Activated T-cell treated with anti-CD3 and anti-CD28 coated beads for 24 hours (primary cell): ENCODE measurements at regions not wholly inside any gene's neighbourhood (a gene's known extent, or its start where the extent isn't known, plus 50 kb on each side); places are given as distances from the start of the nearest gene placed in this dataset.
"Not testable (repeated sequence)": the region's sequence is repeated elsewhere in the genome, so short reads cannot be mapped to it uniquely, and the experiment has no call there.

ENCODE experiments used
- DNase-seq: peaks from one replicate; pipeline ENCODE4 v3.0.0-alpha.2; 2020; ENCODE audit warnings: low read depth

DNA sequence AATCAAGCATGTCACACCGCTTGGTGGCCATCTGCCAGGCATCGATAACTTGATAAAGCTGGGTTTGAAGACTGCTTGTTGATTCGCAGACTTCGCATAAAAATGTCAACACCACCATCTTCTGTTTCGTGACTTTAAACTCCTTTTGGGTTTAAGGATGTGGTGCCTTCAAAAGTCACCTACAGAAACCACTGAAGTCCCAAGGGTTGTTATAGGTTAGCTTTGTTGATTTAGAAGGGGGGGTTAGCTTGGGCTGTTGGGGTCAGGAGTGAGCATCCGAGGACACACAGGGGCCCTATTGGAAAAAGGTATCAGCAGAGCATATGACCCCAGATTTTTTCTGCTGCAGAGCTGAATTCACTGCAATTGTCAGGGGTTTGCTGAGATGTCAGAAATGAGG is 76.7 kb upstream of the SSTR4 start:
- no peak for DNase-seq

DNA sequence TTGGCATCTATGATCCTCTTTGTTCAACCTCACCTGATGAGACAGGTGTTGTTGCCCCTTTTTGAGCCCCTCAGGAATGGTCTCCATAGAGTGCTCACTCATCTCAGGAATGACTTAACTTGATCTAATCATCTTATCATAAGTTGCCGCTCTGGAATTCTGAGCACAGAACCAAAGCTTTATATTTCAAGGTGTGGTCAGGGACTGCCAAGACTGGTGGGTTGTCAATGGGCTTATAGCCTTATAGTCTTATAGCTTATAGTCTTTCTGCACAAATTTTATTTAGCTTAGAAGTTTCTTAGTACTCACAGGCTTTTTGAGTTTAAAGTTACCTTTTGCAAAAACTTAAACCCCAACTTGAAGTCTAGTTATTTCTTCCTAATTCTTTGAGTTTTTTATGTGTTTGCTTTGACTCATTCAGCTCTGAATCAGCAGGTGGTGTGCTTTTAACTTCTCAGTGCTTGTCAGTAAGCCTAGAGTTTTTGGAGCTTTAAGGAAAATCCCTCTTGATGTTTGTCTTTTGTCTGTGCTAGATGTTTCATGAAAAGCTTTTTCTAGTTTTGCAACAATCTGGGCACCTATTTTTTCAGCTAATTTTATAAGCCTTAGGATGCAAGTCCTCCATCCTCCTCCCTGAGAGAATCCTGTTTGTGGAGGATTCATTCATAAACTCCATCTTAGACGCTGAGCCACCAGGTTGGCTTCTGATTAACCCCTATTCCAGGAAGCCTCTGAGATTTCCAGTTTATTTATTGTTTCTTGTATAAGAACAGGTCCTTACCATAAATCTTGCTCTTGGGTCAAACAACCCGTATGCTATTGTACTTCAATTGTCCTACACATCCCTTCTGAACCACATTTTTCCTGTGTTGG is 72.3 kb upstream of the SSTR4 start:
- DNase-seq: no peak

DNA sequence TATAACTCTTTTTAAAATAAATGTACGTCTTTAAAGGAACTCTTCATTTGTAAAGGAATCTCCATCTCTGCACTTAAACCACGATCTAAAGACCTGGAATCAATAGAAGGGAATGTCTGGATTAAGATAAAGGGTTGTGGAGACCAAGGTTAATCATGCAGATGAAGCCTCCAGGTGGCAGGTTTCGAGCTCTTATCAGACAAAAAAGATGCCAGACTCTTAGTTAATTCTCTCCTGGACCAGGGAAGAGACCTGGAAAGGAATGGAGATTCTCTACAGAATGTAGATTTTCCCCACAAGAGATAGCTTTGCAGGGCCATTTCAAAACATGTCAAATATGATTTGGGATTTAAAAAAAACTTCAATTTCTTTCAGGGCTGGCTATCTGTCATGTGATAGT is 71.5 kb upstream of the SSTR4 start:
- no peak for DNase-seq

DNA sequence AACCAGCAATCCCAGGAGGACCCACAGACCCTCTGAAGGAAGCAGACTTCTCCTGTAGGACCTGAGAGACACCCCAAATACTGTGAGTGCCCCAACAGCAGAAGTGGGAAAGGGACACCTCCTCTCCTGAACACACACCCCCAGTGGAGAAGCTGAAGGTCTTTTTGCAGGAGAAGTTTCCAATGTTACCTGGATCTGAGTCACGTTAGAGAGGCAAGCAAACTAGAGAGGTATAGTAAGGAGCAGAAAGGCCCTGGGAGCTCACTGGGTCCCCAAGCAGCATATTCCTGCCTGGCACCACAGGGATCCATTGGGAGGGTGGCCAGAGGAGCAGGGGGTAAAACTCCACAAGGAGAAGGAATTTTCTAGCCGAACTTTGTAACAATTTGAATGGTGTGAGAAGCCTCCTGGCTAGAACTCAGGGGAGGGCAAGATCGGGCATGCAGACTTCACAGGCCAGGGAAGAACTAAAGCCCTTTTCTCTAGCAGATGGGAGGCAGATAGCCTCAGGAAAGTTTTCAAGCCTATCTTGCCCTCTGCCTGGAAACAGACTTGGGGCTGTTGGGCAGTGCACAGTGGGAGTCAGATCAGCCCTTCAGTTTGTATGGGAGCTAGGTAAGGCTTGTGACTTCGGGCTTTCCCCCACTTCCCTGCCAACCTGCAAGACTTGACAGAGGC is 68.2 kb upstream of the SSTR4 start:
- DNase-seq: no peak

DNA sequence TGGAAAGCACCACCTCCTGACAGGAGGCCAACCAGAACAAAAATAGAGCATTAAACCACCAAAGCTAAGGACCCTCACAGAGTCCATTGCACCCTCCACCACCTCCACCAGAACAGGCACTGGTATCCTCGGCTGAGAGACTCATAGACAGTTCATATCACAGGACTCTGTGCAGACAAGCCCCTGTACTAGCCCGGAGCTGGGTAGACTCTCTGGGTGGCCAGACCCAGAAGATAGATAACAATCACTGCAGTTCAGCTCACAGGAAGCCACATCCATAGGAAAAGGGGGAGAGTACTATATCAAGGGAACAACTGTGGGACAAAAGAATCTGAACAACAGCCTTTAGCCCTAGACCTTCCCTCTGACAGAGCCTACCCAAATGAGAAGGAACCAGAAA is 67.4 kb upstream of the SSTR4 start:
- not testable (repeated sequence) for DNase-seq

DNA sequence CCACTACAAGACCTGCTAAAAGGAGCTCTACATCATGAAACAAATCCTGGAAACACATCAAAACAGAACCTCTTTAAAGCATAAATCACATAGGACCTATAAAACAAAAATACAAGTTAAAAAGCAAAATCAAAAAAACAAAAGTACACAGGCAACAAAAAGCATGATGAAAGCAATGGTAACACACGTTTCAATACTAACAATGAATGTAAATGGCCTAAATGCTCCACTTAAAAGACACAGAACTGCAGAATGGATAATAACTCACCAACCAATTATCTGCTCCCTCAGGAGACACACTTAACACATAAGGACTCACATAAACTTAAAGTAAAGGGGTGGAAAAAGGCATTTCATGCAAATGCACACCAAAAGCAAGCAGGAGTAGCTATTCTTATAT is 66.1 kb upstream of the SSTR4 start:
- not testable (repeated sequence) for DNase-seq

DNA sequence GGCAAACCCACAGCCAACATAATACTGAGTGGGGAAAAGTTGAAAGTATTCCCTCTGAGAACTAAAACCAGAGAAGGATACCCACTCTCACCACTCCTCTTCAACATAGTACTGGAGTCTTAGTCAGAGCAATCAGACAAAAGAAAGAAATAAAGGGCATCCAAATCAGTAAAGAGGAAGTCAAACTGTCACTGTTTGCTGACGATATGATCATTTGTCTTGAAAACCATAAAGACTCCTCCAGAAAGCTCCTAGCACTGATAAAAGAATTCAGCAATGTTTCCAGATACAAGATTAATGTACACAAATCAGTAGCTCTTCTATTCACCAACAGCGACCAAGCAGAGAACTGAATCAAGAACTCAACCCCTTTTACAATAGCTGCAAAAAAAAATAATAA is 64.0 kb upstream of the SSTR4 start:
- not testable (repeated sequence) for DNase-seq

DNA sequence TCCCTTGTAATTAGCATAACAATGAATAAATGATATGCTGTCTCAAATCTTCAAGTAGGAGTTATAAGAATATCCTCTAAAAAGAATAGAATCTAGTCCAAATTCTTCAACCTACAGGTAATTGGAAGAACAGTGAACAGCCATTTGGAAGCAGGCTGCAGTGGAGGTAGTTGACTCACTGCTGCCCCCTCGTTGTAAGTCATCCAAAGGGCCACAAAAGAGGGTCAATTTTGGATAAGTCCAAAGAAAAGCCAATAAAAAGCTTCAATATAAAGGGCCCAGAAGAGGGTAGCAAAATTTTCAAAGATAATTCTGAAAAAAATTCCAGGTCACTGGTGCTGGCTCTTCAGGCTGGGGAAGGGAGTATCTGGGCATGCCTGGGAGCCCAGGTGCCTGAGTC is 60.8 kb upstream of the SSTR4 start:
- no peak for DNase-seq

DNA sequence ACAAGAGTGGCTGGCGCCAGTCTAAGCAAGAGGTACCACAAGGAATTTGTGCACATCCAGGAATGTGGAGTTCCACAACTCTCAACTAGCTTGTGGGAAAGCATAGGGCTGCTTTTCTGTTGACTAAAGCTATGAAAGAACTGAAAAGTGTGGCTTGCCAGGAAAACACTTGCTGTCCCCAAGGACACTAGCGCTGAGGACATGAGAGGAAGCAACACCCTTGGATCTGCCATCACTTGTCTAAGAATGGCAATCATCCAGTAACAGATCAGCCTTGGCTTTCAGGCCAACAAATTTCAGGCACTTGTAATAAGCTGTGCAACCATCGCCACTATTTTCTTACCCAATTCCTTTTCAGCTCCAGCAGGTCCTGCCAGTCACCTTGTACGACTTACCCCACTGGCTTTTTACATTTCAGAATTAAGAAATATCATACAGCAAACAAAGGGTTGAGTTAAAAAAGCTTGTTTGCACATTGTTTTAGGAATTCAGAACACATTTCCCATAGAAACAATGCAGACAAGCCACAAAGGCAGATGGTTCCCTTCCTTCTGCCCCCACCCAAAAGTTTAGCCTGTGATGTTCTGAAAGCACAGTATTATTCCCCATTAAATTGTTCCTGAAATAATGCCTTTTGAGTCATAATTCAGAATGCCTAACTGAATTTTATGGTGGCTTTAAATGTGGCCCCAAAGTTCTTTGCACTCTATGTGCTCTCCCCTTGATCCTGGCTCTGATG is 57.9 kb upstream of the SSTR4 start:
- DNase-seq: no peak

DNA sequence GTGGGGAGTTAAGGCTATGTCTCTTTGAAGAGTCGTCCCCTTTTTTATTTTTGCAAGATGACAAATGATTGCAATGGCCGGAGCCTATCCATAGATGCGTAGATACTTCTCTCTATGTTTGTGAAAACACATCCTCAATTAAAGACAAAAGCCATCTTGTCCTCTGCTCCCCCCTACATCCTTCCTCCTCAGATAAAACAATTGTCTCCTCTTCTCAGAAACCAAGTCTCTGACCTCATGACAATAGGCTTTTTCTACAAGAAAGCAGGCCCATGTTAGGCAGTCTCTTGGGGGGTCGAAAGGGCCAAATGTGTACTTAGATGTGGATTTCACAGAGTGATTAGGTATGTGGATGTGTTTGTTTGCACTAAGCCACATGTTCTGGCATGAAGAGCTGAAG is 51.1 kb upstream of the SSTR4 start:
- DNase-seq: no peak

DNA sequence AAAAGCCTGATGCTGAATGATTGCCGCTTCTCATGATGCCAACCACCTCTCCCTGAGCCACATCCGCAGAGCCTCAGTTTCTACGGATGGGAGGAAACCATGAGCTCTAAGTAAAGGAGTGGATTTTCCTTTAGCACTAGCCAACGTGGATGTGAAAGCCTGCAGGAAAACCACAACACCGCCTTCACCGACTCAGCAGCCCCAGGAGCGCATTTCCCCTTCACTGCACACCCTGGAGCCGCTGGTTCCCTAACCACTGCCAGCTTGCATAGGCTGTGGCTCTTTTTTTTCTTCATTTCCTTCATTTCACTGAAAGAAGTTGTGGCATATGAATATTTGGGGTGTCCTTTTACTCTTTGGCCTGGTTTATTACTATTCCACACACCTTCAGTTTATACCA is 50.5 kb upstream of the SSTR4 start:
- no peak for DNase-seq

DNA sequence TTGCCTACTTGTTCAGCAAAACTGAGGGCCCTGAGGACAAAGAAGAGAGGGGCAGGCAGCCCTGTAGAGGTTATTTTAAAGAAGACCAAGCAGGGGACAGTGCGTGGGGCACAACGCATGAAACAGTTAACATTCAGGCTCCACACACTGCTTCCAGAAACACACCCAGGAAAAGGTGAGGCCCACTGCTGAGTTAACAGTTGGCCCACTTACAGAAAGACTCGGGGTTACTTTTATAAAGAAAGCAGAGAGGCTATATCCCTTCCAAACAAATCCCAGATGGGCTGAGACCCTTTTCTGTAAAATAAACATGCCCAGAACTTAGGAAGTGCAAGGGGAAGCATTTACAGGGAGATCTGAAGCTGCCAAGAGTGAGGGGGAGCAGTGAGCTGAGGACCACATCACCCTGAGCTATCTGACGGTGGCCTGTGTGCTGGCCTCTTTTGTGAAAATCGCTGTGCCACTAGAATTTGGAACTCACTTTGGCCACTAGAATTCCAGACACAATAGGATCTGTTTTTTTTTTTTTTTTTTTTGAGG is 49.8 kb upstream of the SSTR4 start:
- no peak for DNase-seq
